Erythroblast (primary cell): ENCODE measurements at regions not wholly inside any gene's neighbourhood (a gene's known extent, or its start where the extent isn't known, plus 50 kb on each side); places are given as distances from the start of the nearest gene placed in this dataset.

Experiments used
- GATA1 ChIP-seq: IDR thresholded peaks from 2 replicates; pipeline ENCODE4 v1.6.1; 2011; ENCODE audit warnings: low read depth, mild to moderate bottlenecking, control low read depth, low read length, moderate library complexity
- POLR2A ChIP-seq: IDR thresholded peaks from 2 replicates; pipeline ENCODE4 v1.6.1; 2011; ENCODE audit warnings: mild to moderate bottlenecking, low read length

- TF ChIP-seq POLR2A = no peak
- no peak for TF ChIP-seq GATA1
Observed at GRCh38 chr11:131043251-131043650, 127.0 kb upstream of the SNX19 start.
